ENCODE measurements at regions not wholly inside any gene's neighbourhood (a gene's known extent, or its start where the extent isn't known, plus 50 kb on each side); places are given as distances from the start of the nearest gene placed in this dataset.

- TF ChIP-seq MYC (IDR thresholded peaks at IDR 0.05; ENCODE audit: low read depth, low read length) (no peak), POLR2A (IDR thresholded peaks at IDR 0.05; ENCODE audit: extremely low read depth, insufficient read length) (no peak), MAX (IDR thresholded peaks at IDR 0.05; ENCODE audit: low read depth, low read length) (no peak)
- TF ChIP-seq, protein P1, sequence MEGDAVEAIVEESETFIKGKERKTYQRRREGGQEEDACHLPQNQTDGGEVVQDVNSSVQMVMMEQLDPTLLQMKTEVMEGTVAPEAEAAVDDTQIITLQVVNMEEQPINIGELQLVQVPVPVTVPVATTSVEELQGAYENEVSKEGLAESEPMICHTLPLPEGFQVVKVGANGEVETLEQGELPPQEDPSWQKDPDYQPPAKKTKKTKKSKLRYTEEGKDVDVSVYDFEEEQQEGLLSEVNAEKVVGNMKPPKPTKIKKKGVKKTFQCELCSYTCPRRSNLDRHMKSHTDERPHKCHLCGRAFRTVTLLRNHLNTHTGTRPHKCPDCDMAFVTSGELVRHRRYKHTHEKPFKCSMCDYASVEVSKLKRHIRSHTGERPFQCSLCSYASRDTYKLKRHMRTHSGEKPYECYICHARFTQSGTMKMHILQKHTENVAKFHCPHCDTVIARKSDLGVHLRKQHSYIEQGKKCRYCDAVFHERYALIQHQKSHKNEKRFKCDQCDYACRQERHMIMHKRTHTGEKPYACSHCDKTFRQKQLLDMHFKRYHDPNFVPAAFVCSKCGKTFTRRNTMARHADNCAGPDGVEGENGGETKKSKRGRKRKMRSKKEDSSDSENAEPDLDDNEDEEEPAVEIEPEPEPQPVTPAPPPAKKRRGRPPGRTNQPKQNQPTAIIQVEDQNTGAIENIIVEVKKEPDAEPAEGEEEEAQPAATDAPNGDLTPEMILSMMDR (IDR thresholded peaks at IDR 0.05; ENCODE audit: low read depth, low read length) = no peak
- DNase-seq (ENCODE audit: low read depth) = no peak
- no peak overlapping the region for H3K4me3 ChIP-seq (ENCODE audit: low read depth, low read length)
Observed at GRCh38 chr6:50973464-50973863, 154.8 kb downstream of the TFAP2B start.

DNA sequence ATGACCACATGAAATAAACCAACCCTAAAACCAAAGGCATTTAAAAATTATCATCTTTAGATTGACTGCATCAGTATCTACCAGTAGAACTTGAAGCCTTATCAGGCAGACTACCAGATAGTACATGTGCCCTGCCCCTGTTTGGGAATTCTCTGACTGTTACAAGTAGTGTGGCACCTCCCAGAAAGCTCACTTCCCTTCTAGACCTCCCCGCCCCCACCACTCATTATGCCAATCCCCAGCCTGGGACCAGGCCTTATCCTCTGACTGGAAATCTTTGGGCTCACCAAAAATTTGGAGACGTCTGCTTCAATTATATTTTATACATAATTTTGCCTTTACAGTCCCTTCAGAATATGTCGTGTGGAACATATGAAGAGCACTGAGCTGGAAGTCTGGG lies 155.6 kb downstream of the TFAP2B start:
- TF ChIP-seq, protein P1 (IDR thresholded peaks at IDR 0.05; ENCODE audit: low read depth, low read length) = no peak
- TF ChIP-seq POLR2A (IDR thresholded peaks at IDR 0.05; ENCODE audit: extremely low read depth, insufficient read length) (no peak), MYC (IDR thresholded peaks at IDR 0.05; ENCODE audit: low read depth, low read length) (no peak), MAX (IDR thresholded peaks at IDR 0.05; ENCODE audit: low read depth, low read length) (no peak)
- no peak for DNase-seq (ENCODE audit: low read depth)
- H3K4me3 ChIP-seq (ENCODE audit: low read depth, low read length) = no peak overlapping the region

GRCh38 chr6:50975216-50975615 lies 156.5 kb downstream of the TFAP2B start:
- TF ChIP-seq MYC (IDR thresholded peaks at IDR 0.05; ENCODE audit: low read depth, low read length) (no peak), POLR2A (IDR thresholded peaks at IDR 0.05; ENCODE audit: extremely low read depth, insufficient read length) (no peak), MAX (IDR thresholded peaks at IDR 0.05; ENCODE audit: low read depth, low read length) (no peak)
- TF ChIP-seq, protein P1 (IDR thresholded peaks at IDR 0.05; ENCODE audit: low read depth, low read length) = no peak
- H3K4me3 ChIP-seq (ENCODE audit: low read depth, low read length) = no peak overlapping the region
- no peak for DNase-seq (ENCODE audit: low read depth)

DNA sequence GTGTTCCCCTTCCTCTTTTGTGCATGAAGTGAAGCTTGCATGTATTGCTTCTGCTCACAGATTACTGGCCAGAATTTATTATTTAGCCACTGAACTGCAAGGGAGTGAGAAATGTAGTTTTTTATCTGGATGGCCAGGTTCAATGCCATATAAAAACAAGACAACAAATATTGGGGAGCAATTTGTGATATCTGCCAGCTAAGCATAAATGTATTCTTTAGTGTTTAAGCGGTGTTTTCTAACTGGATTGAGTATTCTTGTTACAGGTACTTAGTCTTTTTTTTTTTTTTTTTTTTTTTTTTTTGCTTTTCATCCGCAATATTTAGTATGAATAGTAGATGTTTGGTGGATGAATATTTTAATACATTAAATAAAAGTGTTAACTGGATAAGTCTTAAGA lies 158.2 kb downstream of the TFAP2B start:
- DNase-seq (ENCODE audit: low read depth) = no peak
- TF ChIP-seq MAX (IDR thresholded peaks at IDR 0.05; ENCODE audit: low read depth, low read length) (no peak), POLR2A (IDR thresholded peaks at IDR 0.05; ENCODE audit: extremely low read depth, insufficient read length) (no peak), MYC (IDR thresholded peaks at IDR 0.05; ENCODE audit: low read depth, low read length) (no peak)
- TF ChIP-seq, protein P1 (IDR thresholded peaks at IDR 0.05; ENCODE audit: low read depth, low read length) = no peak
- no peak overlapping the region for H3K4me3 ChIP-seq (ENCODE audit: low read depth, low read length)

- TF ChIP-seq POLR2A (IDR thresholded peaks at IDR 0.05; ENCODE audit: extremely low read depth, insufficient read length) (no peak), MYC (IDR thresholded peaks at IDR 0.05; ENCODE audit: low read depth, low read length) (no peak), MAX (IDR thresholded peaks at IDR 0.05; ENCODE audit: low read depth, low read length) (no peak)
- TF ChIP-seq, protein P1 (IDR thresholded peaks at IDR 0.05; ENCODE audit: low read depth, low read length) = no peak
- no peak for DNase-seq (ENCODE audit: low read depth)
- H3K4me3 ChIP-seq (ENCODE audit: low read depth, low read length) = no peak overlapping the region
Observed at GRCh38 chr6:50977796-50978195, 159.1 kb downstream of the TFAP2B start.
